Pancreas (tissue), 10 donors: ENCODE measurements at regions not wholly inside any gene's neighbourhood (a gene's known extent, or its start where the extent isn't known, plus 50 kb on each side); places are given as distances from the start of the nearest gene placed in this dataset.
"Not testable (repeated sequence)": the region's sequence is repeated elsewhere in the genome, so short reads cannot be mapped to it uniquely, and the experiment has no call there.

Experiments used
- ATAC-seq, 4 donors: fragments of 200-7000 bp; cut with Tn5 transposase; one replicate each; pipeline versions ENCODE4 v1.8.0 to v1.9.1; 2020; ENCODE audit warnings: mild to moderate bottlenecking in 4 of 4, moderate library complexity in 4 of 4
- DNase-seq, 6 donors: peaks; one replicate each; pipeline ENCODE4 v3.0.0-alpha.2; 2020
- FAIRE-seq: peaks from 2 replicates; lab custom pipeline; 2012; peaks lifted over from hg19 to GRCh38; lab: Jason Lieb, UNC
- H3K27ac ChIP-seq, 4 donors: fragments of 200-600 bp; sonication (generic); 1 replicate in 3 of 4; 2 replicates in 1 of 4; pipeline versions ENCODE4 v1.5.0 to v1.8.0; 2020
- H3K27me3 ChIP-seq, 4 donors: fragments of 200-600 bp; one replicate each; pipeline ENCODE4 v1.8.0; 2021
- H3K36me3 ChIP-seq, 3 donors: fragments of 200-600 bp; sonication (generic) in 1 of 3; one replicate each; pipeline versions ENCODE4 v1.5.0 to v1.8.0; 2020 to 2021
- H3K4me1 ChIP-seq, 3 donors: fragments of 200-600 bp; one replicate each; pipeline ENCODE4 v1.8.0; 2021
- H3K4me3 ChIP-seq, 4 donors: fragments of 200-600 bp; sonication (generic) in 2 of 4; one replicate each; pipeline versions ENCODE4 v1.5.0 to v1.8.0; 2020 to 2021
- H3K9me3 ChIP-seq, 4 donors: fragments of 200-600 bp; one replicate each; pipeline ENCODE4 v1.8.0; 2021
- CTCF ChIP-seq, 4 donors: fragments of 200-600 bp; sonication (generic) in 3 of 4; IDR thresholded peaks; one replicate each; pipeline versions ENCODE4 v1.5.0 to v1.8.0; 2021; ENCODE audit warnings: antibody characterized with exemption in 4 of 4
- WGBS, 2 donors: extraction: QIAGEN DNeasy Blood & Tissue Kit; methylation state at CpG; one replicate each; pipeline ENCODE4 v1.1.7; 2013; 5-methylcytosine and 5-hydroxymethylcytosine counted together
- intact Hi-C, 3 donors: fragments of 100-400 bp; cut with DNase I; formaldehyde crosslinking; loops; one replicate each; pipeline versions ENCODE4 v1.11.1 to v1.14.2; 2022
- donor health status: healthy with polysubstance abuse.
- donor health status: DM: no; HTN: no; CAD: no; lungs with moderate emphysema.
- donor health status: DM: no; HTN: no; CAD: no.
- donor health status: control.
- donor health status: control.
- donor health status: Bipolar disorder and iron deficiency.
- donor health status: DM: yes; HTN: yes; CAD: no.
- donor health status: DM: no; HTN: no; CAD: no.
- donor health status: DM: no; HTN: no; CAD: no.
- donor health status: DM: yes; HTN: yes; CAD: no.

- ATAC-seq (no peak), FAIRE-seq (no peak), DNase-seq (no peak)
- no peaks in the 10 kb centered on the region for H3K27me3 ChIP-seq
- H3K4me3 ChIP-seq, result no peak overlapping the region
- H3K27ac ChIP-seq, result no peak overlapping the region
- H3K36me3 ChIP-seq, result no peaks in the 10 kb centered on the region
- H3K9me3 ChIP-seq, result no peaks in the 10 kb centered on the region
- no peak for TF ChIP-seq CTCF (IDR thresholded peaks at IDR 0.05)
- WGBS, 2 donors, result 62 to 71% methylated on average over 1 of the region's 1 CpG
- intact Hi-C loops, result no loop called here
- H3K4me1 ChIP-seq, result no peaks in the 10 kb centered on the region
Observed at GRCh38 chr4:107359208-107359607, 323.1 kb upstream of the DKK2 start.

GRCh38 chr4:107354304-107354703 lies 318.2 kb upstream of the DKK2 start:
- ATAC-seq, FAIRE-seq, H3K36me3 ChIP-seq, intact Hi-C loops, H3K4me1 ChIP-seq, H3K9me3 ChIP-seq, H3K27ac ChIP-seq, H3K27me3 ChIP-seq, DNase-seq, H3K4me3 ChIP-seq: not testable (repeated sequence)
- 64 to 94% methylated on average over 11 of the region's 11 CpGs for WGBS, 2 donors

GRCh38 chr4:107351196-107351595 lies 315.1 kb upstream of the DKK2 start:
- DNase-seq (no peak), ATAC-seq (no peak), FAIRE-seq (no peak)
- H3K9me3 ChIP-seq, result no peaks in the 10 kb centered on the region
- no peak overlapping the region for H3K27ac ChIP-seq
- no peaks in the 10 kb centered on the region for H3K4me1 ChIP-seq
- no peak overlapping the region for H3K4me3 ChIP-seq
- TF ChIP-seq CTCF (IDR thresholded peaks at IDR 0.05), result no peak
- H3K27me3 ChIP-seq, result no peaks in the 10 kb centered on the region
- H3K36me3 ChIP-seq, result no peaks in the 10 kb centered on the region
- intact Hi-C loops, result no loop called here

GRCh38 chr4:107349732-107350131 lies 313.6 kb upstream of the DKK2 start:
- Histone ChIP-seq H3K4me1 (no peaks in the 10 kb centered on the region), H3K27ac (no peak overlapping the region), H3K4me3 (no peak overlapping the region), H3K27me3 (no peaks in the 10 kb centered on the region), H3K36me3 (no peaks in the 10 kb centered on the region), H3K9me3 (no peaks in the 10 kb centered on the region)
- FAIRE-seq (no peak), ATAC-seq (no peak), DNase-seq (no peak)
- TF ChIP-seq CTCF (IDR thresholded peaks at IDR 0.05), result no peak
- intact Hi-C loops, result no loop called here

- Histone ChIP-seq H3K4me1 (no peaks in the 10 kb centered on the region), H3K36me3 (no peaks in the 10 kb centered on the region), H3K27ac (no peak overlapping the region), H3K9me3 (no peaks in the 10 kb centered on the region), H3K4me3 (no peak overlapping the region), H3K27me3 (no peaks in the 10 kb centered on the region)
- TF ChIP-seq CTCF (IDR thresholded peaks at IDR 0.05), result no peak
- ATAC-seq (no peak), DNase-seq (no peak), FAIRE-seq (no peak)
- 59% methylated on average over 1 of the region's 1 CpG for WGBS, 2 donors
- intact Hi-C loops, result no loop called here
Observed at GRCh38 chr4:107349266-107349665, 313.2 kb upstream of the DKK2 start.
